Daoy (cell line): ENCODE measurements at regions not wholly inside any gene's neighbourhood (a gene's known extent, or its start where the extent isn't known, plus 50 kb on each side); places are given as distances from the start of the nearest gene placed in this dataset.
"Not testable (repeated sequence)": the region's sequence is repeated elsewhere in the genome, so short reads cannot be mapped to it uniquely, and the experiment has no call there.

Source experiments
- DNase-seq: peaks from one replicate; pipeline ENCODE4 v3.0.0-alpha.2; 2015; ENCODE audit warnings: low read depth

- DNase-seq = no peak
Observed at GRCh38 chr9:71364186-71364955, 242.9 kb upstream of the TRPM3 start.

GRCh38 chr9:71363286-71363961, 242.0 kb upstream of the TRPM3 start:
- no peak for DNase-seq

- DNase-seq = no peak
Observed at GRCh38 chr9:71361357-71361756, 239.9 kb upstream of the TRPM3 start.

- no peak for DNase-seq
Observed at GRCh38 chr9:71357346-71357745, 235.9 kb upstream of the TRPM3 start.

GRCh38 chr9:71355884-71356283, 234.5 kb upstream of the TRPM3 start:
- no peak for DNase-seq

- DNase-seq = no peak
Observed at GRCh38 chr9:71353720-71354119, 232.3 kb upstream of the TRPM3 start.

GRCh38 chr9:71352837-71353236, 231.4 kb upstream of the TRPM3 start:
- DNase-seq = no peak

GRCh38 chr9:71349218-71349617, 227.8 kb upstream of the TRPM3 start:
- no peak for DNase-seq

GRCh38 chr9:71333321-71333720, 211.9 kb upstream of the TRPM3 start:
- DNase-seq = no peak

- DNase-seq = no peak
Observed at GRCh38 chr9:71331603-71332002, 210.2 kb upstream of the TRPM3 start.

GRCh38 chr9:71329873-71330272, 208.5 kb upstream of the TRPM3 start:
- no peak for DNase-seq

GRCh38 chr9:71326360-71326759, 204.9 kb upstream of the TRPM3 start:
- no peak for DNase-seq

GRCh38 chr9:71323357-71323756, 201.9 kb upstream of the TRPM3 start:
- no peak for DNase-seq

GRCh38 chr9:71322311-71322710, 200.9 kb upstream of the TRPM3 start:
- DNase-seq = no peak

GRCh38 chr9:71308454-71308853, 187.0 kb upstream of the TRPM3 start:
- DNase-seq = no peak

GRCh38 chr9:71306134-71306533, 184.7 kb upstream of the TRPM3 start:
- DNase-seq = no peak

- no peak for DNase-seq
Observed at GRCh38 chr9:71303351-71303750, 181.9 kb upstream of the TRPM3 start.

GRCh38 chr9:71302776-71303175, 181.4 kb upstream of the TRPM3 start:
- DNase-seq = peak; percentile 6

- DNase-seq = no peak
Observed at GRCh38 chr9:71295928-71296327, 174.5 kb upstream of the TRPM3 start.

GRCh38 chr9:71286146-71286545, 164.7 kb upstream of the TRPM3 start:
- no peak for DNase-seq

GRCh38 chr9:71285191-71285656, 163.8 kb upstream of the TRPM3 start:
- DNase-seq = peak; percentile 56

- DNase-seq = not testable (repeated sequence)
Observed at GRCh38 chr9:71282116-71282515, 160.7 kb upstream of the TRPM3 start.

GRCh38 chr9:71279151-71279739, 157.8 kb upstream of the TRPM3 start:
- DNase-seq = no peak
